ENCODE measurements at regions not wholly inside any gene's neighbourhood (a gene's known extent, or its start where the extent isn't known, plus 50 kb on each side); places are given as distances from the start of the nearest gene placed in this dataset.

- ChIA-PET POLR2A (no interaction called here), CTCF (no interaction called here)
- DNase-seq (ENCODE audit: low read depth, low spot score): no peak
- no peak for TF ChIP-seq CTCF (IDR thresholded peaks at IDR 0.05; ENCODE audit: low read depth, low read length)
- Histone ChIP-seq H3K9me3 (ENCODE audit: control insufficient read depth, insufficient read depth, low read length) (no peaks in the 10 kb centered on the region; the same call in 1 of the 2 replicates), H3K27me3 (ENCODE audit: control insufficient read depth, insufficient read depth, low read length) (no peaks in the 10 kb centered on the region), H3K4me3 (ENCODE audit: low read depth, low read length) (no peak overlapping the region; the same call in 1 of the 2 replicates), H3K27ac (ENCODE audit: low read depth, low read length) (no peak overlapping the region)
These were observed 65.6 kb upstream of the ETS2 start for GRCh38 chr21:38740090-38740489.

- POLR2A ChIA-PET: no interaction called here
- H3K9me3 ChIP-seq (ENCODE audit: control insufficient read depth, insufficient read depth, low read length): no peaks in the 10 kb centered on the region; the same call in 1 of the 2 replicates
- TF ChIP-seq CTCF (IDR thresholded peaks at IDR 0.05; ENCODE audit: low read depth, low read length): no peak
- DNase-seq (ENCODE audit: low read depth, low spot score): no peak
- H3K27me3 ChIP-seq (ENCODE audit: control insufficient read depth, insufficient read depth, low read length): no peaks in the 10 kb centered on the region
- CTCF ChIA-PET: no interaction called here
- H3K4me3 ChIP-seq (ENCODE audit: low read depth, low read length): no peak overlapping the region
- H3K27ac ChIP-seq (ENCODE audit: low read depth, low read length): no peak overlapping the region
These were observed 64.4 kb upstream of the ETS2 start for GRCh38 chr21:38741092-38741949.

- no peak overlapping the region for H3K4me3 ChIP-seq (ENCODE audit: low read depth, low read length)
- ChIA-PET CTCF (no interaction called here), POLR2A (no interaction called here)
- no peaks in the 10 kb centered on the region; the same call in 1 of the 2 replicates for H3K9me3 ChIP-seq (ENCODE audit: control insufficient read depth, insufficient read depth, low read length)
- no peak for DNase-seq (ENCODE audit: low read depth, low spot score)
- H3K27ac ChIP-seq (ENCODE audit: low read depth, low read length): no peak overlapping the region
- no peak for TF ChIP-seq CTCF (IDR thresholded peaks at IDR 0.05; ENCODE audit: low read depth, low read length)
- H3K27me3 ChIP-seq (ENCODE audit: control insufficient read depth, insufficient read depth, low read length): no peaks in the 10 kb centered on the region
These were observed 63.8 kb upstream of the ETS2 start for GRCh38 chr21:38741950-38742256.

GRCh38 chr21:38742580-38743260, 63.0 kb upstream of the ETS2 start:
- Histone ChIP-seq H3K9me3 (ENCODE audit: control insufficient read depth, insufficient read depth, low read length) (no peaks in the 10 kb centered on the region; the same call in 1 of the 2 replicates), H3K27ac (ENCODE audit: low read depth, low read length) (no peak overlapping the region), H3K27me3 (ENCODE audit: control insufficient read depth, insufficient read depth, low read length) (no peaks in the 10 kb centered on the region), H3K4me3 (ENCODE audit: low read depth, low read length) (no peak overlapping the region)
- no peak for DNase-seq (ENCODE audit: low read depth, low spot score)
- TF ChIP-seq CTCF (IDR thresholded peaks at IDR 0.05; ENCODE audit: low read depth, low read length): no peak
- ChIA-PET POLR2A (no interaction called here), CTCF (no interaction called here)

Measured in AG04450 (cell line).